ENCODE measurements at regions not wholly inside any gene's neighbourhood (a gene's known extent, or its start where the extent isn't known, plus 50 kb on each side); places are given as distances from the start of the nearest gene placed in this dataset.

GRCh38 chr3:187551416-187551815, 118.8 kb downstream of the SST start:
- Histone ChIP-seq H3K9me3 (ENCODE audit: control insufficient read depth, low read depth, low read length) (no peaks in the 10 kb centered on the region), H3K79me2 (ENCODE audit: control insufficient read depth, insufficient read depth, low read length) (no peaks in the 10 kb centered on the region), H4K20me1 (ENCODE audit: control insufficient read depth, extremely low read depth, insufficient read depth, low read length) (no peaks in the 10 kb centered on the region), H2AFZ (ENCODE audit: control insufficient read depth, low read length) (no peak overlapping the region), H3K27me3 (ENCODE audit: control insufficient read depth, extremely low read depth, insufficient read depth, low read length) (no peaks in the 10 kb centered on the region), H3K4me3 (ENCODE audit: control insufficient read depth in 2 of 3, extremely low read depth in 1 of 3, insufficient read depth in 2 of 3, low read depth in 1 of 3, low read length in 3 of 3) (no peak overlapping the region), H3K9ac (ENCODE audit: control insufficient read depth, extremely low read depth, insufficient read depth, low read length) (no peak overlapping the region), H3K36me3 (ENCODE audit: control insufficient read depth in 2 of 2, extremely low read depth in 1 of 2, insufficient read depth in 2 of 2, low read length in 2 of 2) (no peaks in the 10 kb centered on the region), H3K27ac (ENCODE audit: control insufficient read depth, insufficient read depth, low read length) (no peak overlapping the region), H3K4me1 (ENCODE audit: control insufficient read depth, extremely low read depth, insufficient read depth, low read length) (no peaks in the 10 kb centered on the region), H3K9me1 (ENCODE audit: control insufficient read depth, extremely low read depth, insufficient read depth, low read length) (no peaks in the 10 kb centered on the region), H3K4me2 (ENCODE audit: control insufficient read depth, extremely low read depth, insufficient read depth, low read depth, low read length) (no peak overlapping the region)
- DNase-seq (ENCODE audit: low read depth, low spot score) (no peak), FAIRE-seq (no peak)
- TF ChIP-seq EZH2 (IDR thresholded peaks at IDR 0.05; ENCODE audit: low read length) (no peak), CTCF (optimal IDR thresholded peaks at IDR 0.05 in 1 of 3, IDR thresholded peaks at IDR 0.05 in 1 of 3, conservative IDR thresholded peaks at IDR 0.05 in 1 of 3; ENCODE audit: extremely low read depth in 1 of 3, insufficient read depth in 2 of 3, low read length in 3 of 3) (no peak)
- dilution Hi-C loops (cut with MboI; ENCODE audit: extremely low pct_ligation_motif_present, low sequenced_read_pairs): no loop called here

- Histone ChIP-seq H3K9ac (ENCODE audit: control insufficient read depth, extremely low read depth, insufficient read depth, low read length) (no peak overlapping the region), H3K4me1 (ENCODE audit: control insufficient read depth, extremely low read depth, insufficient read depth, low read length) (no peaks in the 10 kb centered on the region), H3K27ac (ENCODE audit: control insufficient read depth, insufficient read depth, low read length) (no peak overlapping the region), H2AFZ (ENCODE audit: control insufficient read depth, low read length) (no peak overlapping the region), H3K79me2 (ENCODE audit: control insufficient read depth, insufficient read depth, low read length) (no peaks in the 10 kb centered on the region), H3K4me2 (ENCODE audit: control insufficient read depth, extremely low read depth, insufficient read depth, low read depth, low read length) (no peak overlapping the region), H3K9me1 (ENCODE audit: control insufficient read depth, extremely low read depth, insufficient read depth, low read length) (no peaks in the 10 kb centered on the region), H3K36me3 (ENCODE audit: control insufficient read depth in 2 of 2, extremely low read depth in 1 of 2, insufficient read depth in 2 of 2, low read length in 2 of 2) (no peaks in the 10 kb centered on the region), H4K20me1 (ENCODE audit: control insufficient read depth, extremely low read depth, insufficient read depth, low read length) (no peaks in the 10 kb centered on the region), H3K4me3 (ENCODE audit: control insufficient read depth in 2 of 3, extremely low read depth in 1 of 3, insufficient read depth in 2 of 3, low read depth in 1 of 3, low read length in 3 of 3) (no peak overlapping the region), H3K9me3 (ENCODE audit: control insufficient read depth, low read depth, low read length) (no peaks in the 10 kb centered on the region), H3K27me3 (ENCODE audit: control insufficient read depth, extremely low read depth, insufficient read depth, low read length) (no peaks in the 10 kb centered on the region)
- TF ChIP-seq CTCF (optimal IDR thresholded peaks at IDR 0.05 in 1 of 3, IDR thresholded peaks at IDR 0.05 in 1 of 3, conservative IDR thresholded peaks at IDR 0.05 in 1 of 3; ENCODE audit: extremely low read depth in 1 of 3, insufficient read depth in 2 of 3, low read length in 3 of 3) (no peak), EZH2 (IDR thresholded peaks at IDR 0.05; ENCODE audit: low read length) (no peak)
- FAIRE-seq (no peak), DNase-seq (ENCODE audit: low read depth, low spot score) (no peak)
- dilution Hi-C loops (cut with MboI; ENCODE audit: extremely low pct_ligation_motif_present, low sequenced_read_pairs): no loop called here
Observed at GRCh38 chr3:187550446-187550845, 119.7 kb downstream of the SST start.

Measured in keratinocyte (primary cell).